Hematopoietic multipotent progenitor cell (in vitro differentiated cells): ENCODE measurements at regions not wholly inside any gene's neighbourhood (a gene's known extent, or its start where the extent isn't known, plus 50 kb on each side); places are given as distances from the start of the nearest gene placed in this dataset.

ENCODE experiments used
- DNase-seq, 3 donors: peaks; one replicate each; pipeline ENCODE4 v3.0.0-alpha.2; 2011 to 2015; ENCODE audit warnings: low read depth in 2 of 3, low spot score in 2 of 3

- DNase-seq: no peak
Measured at GRCh38 chr12:27907766-27908165, 64.8 kb downstream of the PTHLH start.

GRCh38 chr12:27906658-27907473, 65.7 kb downstream of the PTHLH start:
- no peak for DNase-seq

- no peak for DNase-seq
Measured at GRCh38 chr12:27906127-27906500, 66.4 kb downstream of the PTHLH start.

- DNase-seq: no peak
Measured at GRCh38 chr12:27905285-27906126, 67.0 kb downstream of the PTHLH start.

GRCh38 chr12:27902651-27903050, 69.9 kb downstream of the PTHLH start:
- no peak for DNase-seq

GRCh38 chr12:27901959-27902358, 70.6 kb downstream of the PTHLH start:
- no peak for DNase-seq

- peak in 1 of 3 donors; percentile 31 for DNase-seq
Measured at GRCh38 chr12:27900920-27901879, 71.3 kb downstream of the PTHLH start.

- no peak for DNase-seq
Measured at GRCh38 chr12:27899151-27899661, 73.3 kb downstream of the PTHLH start.

- DNase-seq: no peak
Measured at GRCh38 chr12:27898022-27898421, 74.5 kb downstream of the PTHLH start.

- no peak for DNase-seq
Measured at GRCh38 chr12:27896419-27896990, 76.0 kb downstream of the PTHLH start.

- no peak for DNase-seq
Measured at GRCh38 chr12:27894309-27894708, 78.2 kb downstream of the PTHLH start.

- DNase-seq: no peak
Measured at GRCh38 chr12:27879708-27880107, 92.8 kb downstream of the PTHLH start.

GRCh38 chr12:27875677-27876076, 95.6 kb upstream of the MANSC4 start:
- no peak for DNase-seq

- no peak for DNase-seq
Measured at GRCh38 chr12:27873010-27873409, 93.0 kb upstream of the MANSC4 start.

- no peak for DNase-seq
Measured at GRCh38 chr12:27871946-27872345, 91.9 kb upstream of the MANSC4 start.

- DNase-seq: no peak
Measured at GRCh38 chr12:27870939-27871338, 90.9 kb upstream of the MANSC4 start.

- DNase-seq: no peak
Measured at GRCh38 chr12:27869567-27869966, 89.5 kb upstream of the MANSC4 start.

- DNase-seq: no peak
Measured at GRCh38 chr12:27868139-27868538, 88.1 kb upstream of the MANSC4 start.

GRCh38 chr12:27866373-27867101, 86.5 kb upstream of the MANSC4 start:
- DNase-seq: no peak

- DNase-seq: no peak
Measured at GRCh38 chr12:27865421-27865820, 85.4 kb upstream of the MANSC4 start.
